Naive B cell (primary cell): ENCODE measurements at regions not wholly inside any gene's neighbourhood (a gene's known extent, or its start where the extent isn't known, plus 50 kb on each side); places are given as distances from the start of the nearest gene placed in this dataset.
"Not testable (repeated sequence)": the region's sequence is repeated elsewhere in the genome, so short reads cannot be mapped to it uniquely, and the experiment has no call there.

Experiments used
- ATAC-seq, 2 donors: fragments of 150-1000 bp; cut with Tn5 transposase; 2 replicates each; pipeline ENCODE4 v1.10.0; 2021; ENCODE audit warnings: low read depth in 2 of 2, mild to moderate bottlenecking in 2 of 2, moderate library complexity in 2 of 2
- DNase-seq: peaks from one replicate; pipeline ENCODE4 v3.0.0; 2022
- H3K27ac Mint-ChIP-seq, 6 donors: one replicate each; pipeline ENCODE4 v1.8.0; 2020 to 2022; ENCODE audit warnings: mild to moderate bottlenecking in 6 of 6, mixed read lengths in 6 of 6, moderate library complexity in 5 of 6, inconsistent platforms in 2 of 6
- H3K27me3 Mint-ChIP-seq, 3 donors: one replicate each; pipeline ENCODE4 v1.8.0; 2021 to 2022; ENCODE audit warnings: mixed read lengths in 3 of 3, mild to moderate bottlenecking in 1 of 3
- H3K36me3 Mint-ChIP-seq, 2 donors: one replicate each; pipeline ENCODE4 v1.8.0; 2020 to 2022; ENCODE audit warnings: mixed read lengths in 2 of 2, inconsistent platforms in 1 of 2, mild to moderate bottlenecking in 1 of 2
- H3K4me1 Mint-ChIP-seq, 3 donors: one replicate each; pipeline ENCODE4 v1.8.0; 2020 to 2022; ENCODE audit warnings: mixed read lengths in 3 of 3, inconsistent platforms in 1 of 3, mild to moderate bottlenecking in 1 of 3, moderate library complexity in 1 of 3
- H3K4me3 Mint-ChIP-seq, 8 donors: one replicate each; pipeline ENCODE4 v1.8.0; 2020 to 2022; ENCODE audit warnings: mild to moderate bottlenecking in 8 of 8, mixed read lengths in 8 of 8, moderate library complexity in 8 of 8, inconsistent platforms in 2 of 8
- H3K9me3 Mint-ChIP-seq, 7 donors: one replicate each; pipeline ENCODE4 v1.8.0; 2020 to 2022; ENCODE audit warnings: mixed read lengths in 7 of 7, mild to moderate bottlenecking in 5 of 7, inconsistent platforms in 2 of 7, moderate library complexity in 1 of 7

DNA sequence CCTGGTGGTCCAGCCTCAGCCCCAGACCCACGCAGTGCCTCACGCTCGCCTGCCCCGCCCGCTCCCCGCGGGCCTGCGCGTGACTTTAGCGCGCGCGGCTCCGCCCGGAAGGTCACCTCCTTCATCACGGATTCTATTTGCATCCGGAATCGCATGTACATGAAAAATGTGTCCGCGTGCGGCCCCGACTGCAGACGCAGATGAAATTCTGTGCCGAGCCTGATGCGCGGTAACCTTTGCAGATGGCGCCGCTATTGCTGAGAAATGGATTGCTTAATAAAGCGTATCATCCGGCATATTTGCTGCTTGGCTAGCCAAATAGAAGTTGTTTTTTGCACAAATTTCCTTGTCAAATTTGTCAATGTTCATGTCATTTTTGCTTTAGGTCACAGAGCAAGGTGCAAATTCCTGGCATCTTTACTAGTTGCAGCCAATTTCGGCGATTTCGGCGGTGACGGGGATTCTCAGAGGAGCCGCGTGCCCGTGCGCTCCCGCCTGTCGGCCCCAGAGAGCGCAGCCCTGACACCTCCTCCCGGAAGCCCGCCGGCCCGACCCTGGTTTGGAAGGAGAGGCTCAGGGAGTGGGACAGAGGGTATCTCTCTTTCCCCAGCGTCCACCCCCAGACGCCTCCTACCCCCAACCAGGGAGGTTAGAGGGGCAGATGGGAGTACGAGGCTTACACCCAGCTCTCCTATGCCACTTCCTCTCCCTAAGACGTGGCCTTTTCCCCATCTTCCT is 85.9 kb upstream of the PAX2 start:
- peaks cover 79 to 94% (median 90%) of the 10 kb centered on the region in 3 donors for H3K27me3 Mint-ChIP-seq
- H3K4me3 Mint-ChIP-seq = peak overlapping the region in 2 of 8 donors; percentile 39 to 47
- no peak overlapping the region for H3K27ac Mint-ChIP-seq
- peaks cover 0 to 16% of the 10 kb centered on the region in 2 donors for H3K36me3 Mint-ChIP-seq
- ATAC-seq (no peak), DNase-seq (no peak)
- H3K9me3 Mint-ChIP-seq = peaks cover 0 to 20% (median 2%) of the 10 kb centered on the region in 7 donors
- H3K4me1 Mint-ChIP-seq = peaks cover 14 to 22% (median 16%) of the 10 kb centered on the region in 3 donors

DNA sequence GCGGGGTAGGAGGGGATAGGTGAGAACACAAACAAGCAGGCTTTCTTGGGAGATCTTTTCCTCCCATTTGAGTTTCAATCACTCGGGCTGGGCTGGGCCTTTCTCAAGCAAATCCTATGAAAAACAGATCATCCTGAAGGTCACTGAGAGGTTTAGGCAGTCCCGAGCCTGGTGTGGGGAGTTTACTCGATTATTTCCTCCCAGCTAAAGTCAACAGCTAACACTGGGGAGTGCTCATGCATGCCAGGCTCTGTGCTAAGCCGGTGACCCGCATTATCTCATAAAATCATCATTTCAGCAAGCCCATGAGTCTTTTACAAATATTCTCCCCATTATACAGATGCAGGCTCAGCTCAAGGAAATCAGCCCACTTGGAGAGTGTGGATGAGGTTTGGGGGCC is 85.0 kb upstream of the PAX2 start:
- peaks cover 7 to 16% (median 8%) of the 10 kb centered on the region in 3 donors for H3K4me1 Mint-ChIP-seq

DNA sequence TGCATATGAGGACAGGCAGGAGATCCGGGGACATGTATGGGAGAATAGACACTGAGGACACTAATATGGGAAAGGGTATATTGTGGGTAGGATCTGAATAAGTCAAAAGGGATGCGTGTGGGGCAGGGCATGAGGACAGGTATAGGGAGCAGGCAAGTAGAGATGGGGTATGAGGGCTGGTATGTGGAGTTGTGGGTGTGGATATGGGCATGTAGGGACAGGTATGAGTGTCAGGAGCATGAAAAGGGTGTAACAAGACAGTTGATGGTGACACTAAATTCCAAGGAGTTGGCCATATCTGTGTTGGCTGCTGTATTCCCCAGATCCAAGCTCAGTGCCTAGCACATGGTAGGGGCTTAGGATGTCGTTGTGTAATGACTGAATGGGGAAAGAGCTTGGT is 84.4 kb upstream of the PAX2 start:
- ATAC-seq = no peak
- Mint-ChIP-seq H3K27ac (no peak overlapping the region), H3K36me3 (peaks cover 0 to 2% of the 10 kb centered on the region in 2 donors), H3K4me3 (no peak overlapping the region), H3K4me1 (peaks cover under 1 to 10% (median 2%) of the 10 kb centered on the region in 3 donors), H3K27me3 (peaks cover 74 to 87% (median 84%) of the 10 kb centered on the region in 3 donors), H3K9me3 (peaks cover 0 to 13% (median 2%) of the 10 kb centered on the region in 7 donors)
- DNase-seq = no peak

More for the DNA sequence above, 85.0 kb upstream of the PAX2 start:
- Mint-ChIP-seq H3K27me3 (peaks cover 78 to 92% (median 89%) of the 10 kb centered on the region in 3 donors), H3K4me3 (no peak overlapping the region), H3K27ac (no peak overlapping the region), H3K36me3 (peaks cover 0 to 8% of the 10 kb centered on the region in 2 donors), H3K9me3 (peaks cover 0 to 18% (median 2%) of the 10 kb centered on the region in 7 donors)
- ATAC-seq (no peak), DNase-seq (no peak)

DNA sequence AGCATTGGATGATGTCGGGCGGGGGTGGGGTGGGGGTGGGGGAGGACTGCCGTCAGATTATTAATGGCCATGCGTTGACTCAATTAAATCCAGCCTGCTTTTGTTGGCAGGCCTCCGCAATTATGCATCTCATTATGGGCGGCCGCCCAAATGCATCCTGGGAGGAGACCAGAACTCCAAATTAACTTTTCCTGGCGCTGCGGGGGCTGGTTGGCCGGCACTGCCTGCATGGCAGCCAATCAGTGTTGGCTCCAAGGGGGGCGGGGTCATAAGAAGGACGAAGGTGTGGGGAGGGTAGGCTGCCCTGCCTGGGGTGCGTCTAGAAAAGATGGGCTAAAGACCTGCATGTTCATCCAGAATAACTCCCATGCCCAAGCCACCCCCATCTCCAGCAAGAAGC is 83.9 kb upstream of the PAX2 start:
- peaks cover 74 to 84% (median 81%) of the 10 kb centered on the region in 3 donors for H3K27me3 Mint-ChIP-seq
- ATAC-seq = no peak

DNA sequence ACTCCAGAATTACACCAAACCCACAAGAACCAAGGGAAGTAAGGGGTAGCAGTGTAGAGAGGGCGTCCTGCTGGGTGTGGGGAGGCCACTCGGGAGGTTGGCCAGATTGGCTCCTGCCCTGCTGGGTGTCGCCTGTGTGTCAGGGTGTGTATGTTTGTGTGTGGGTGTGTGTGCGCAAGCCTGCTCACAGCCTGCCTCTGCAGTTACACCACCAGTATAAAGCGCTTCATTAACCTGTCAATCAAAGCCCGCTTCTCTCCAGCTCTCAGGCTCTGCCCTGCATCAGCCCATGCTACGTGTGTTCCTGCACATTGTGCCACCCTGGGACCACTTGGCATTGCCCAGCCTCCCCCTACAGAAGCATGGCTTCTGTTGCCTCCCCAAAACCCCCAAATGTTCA is 83.3 kb upstream of the PAX2 start:
- Mint-ChIP-seq H3K27ac (no peak overlapping the region), H3K27me3 (peaks cover 71 to 81% (median 79%) of the 10 kb centered on the region in 3 donors), H3K4me3 (no peak overlapping the region), H3K4me1 (peaks cover 0 to 6% (median 0%) of the 10 kb centered on the region in 3 donors), H3K9me3 (peaks cover 0 to 11% (median 2%) of the 10 kb centered on the region in 7 donors), H3K36me3 (no peaks in the 10 kb centered on the region)
- DNase-seq (no peak), ATAC-seq (no peak)

More for the DNA sequence above, 83.9 kb upstream of the PAX2 start:
- H3K36me3 Mint-ChIP-seq = no peaks in the 10 kb centered on the region
- peaks cover 0 to 8% (median 0%) of the 10 kb centered on the region in 3 donors for H3K4me1 Mint-ChIP-seq
- no peak overlapping the region for H3K4me3 Mint-ChIP-seq
- peaks cover 0 to 13% (median 2%) of the 10 kb centered on the region in 7 donors for H3K9me3 Mint-ChIP-seq
- no peak for DNase-seq
- no peak overlapping the region for H3K27ac Mint-ChIP-seq

DNA sequence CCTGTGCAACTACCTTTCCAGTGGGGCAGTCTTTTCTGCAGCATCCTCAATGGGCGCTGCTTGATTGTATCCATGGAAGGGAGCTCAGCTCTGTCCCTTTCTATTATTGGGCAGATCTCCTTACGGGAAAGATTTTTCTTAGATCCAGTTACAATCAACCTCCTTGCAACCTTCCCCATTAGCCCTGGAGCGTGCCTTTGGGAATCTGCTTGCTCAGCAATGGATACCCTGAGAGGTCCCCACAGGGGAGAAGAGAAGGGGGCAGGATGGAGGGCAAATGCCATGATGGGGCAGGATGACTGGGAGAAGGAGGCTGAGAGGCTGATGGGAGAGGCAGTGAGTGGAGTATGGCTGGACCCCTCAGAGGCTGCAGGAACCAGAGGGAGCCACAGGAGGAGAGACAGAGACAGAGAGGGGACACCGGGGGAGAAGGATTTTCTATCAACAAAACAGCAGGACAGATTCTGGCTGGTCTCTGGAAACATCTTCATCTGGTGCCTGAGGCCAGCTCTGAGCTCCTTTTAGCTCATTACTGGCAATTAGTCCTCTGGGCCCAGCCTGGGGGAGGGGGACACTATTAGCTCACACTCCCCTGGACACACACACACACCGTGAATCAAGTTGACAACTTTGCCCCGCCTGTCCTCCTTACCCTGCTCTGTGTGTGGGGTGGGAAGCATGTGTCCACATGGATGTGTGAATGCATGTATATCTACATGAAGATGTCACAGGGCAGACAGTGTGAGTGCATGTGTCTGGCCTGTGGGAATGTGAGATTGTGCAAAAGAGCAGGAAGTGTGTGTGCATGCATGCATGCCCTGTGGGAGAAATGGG is 80.8 kb upstream of the PAX2 start:
- Mint-ChIP-seq H3K36me3 (no peaks in the 10 kb centered on the region), H3K27me3 (peaks cover 64 to 81% (median 80%) of the 10 kb centered on the region in 3 donors), H3K4me3 (no peak overlapping the region), H3K27ac (no peak overlapping the region), H3K9me3 (peaks cover 0 to 3% (median 0%) of the 10 kb centered on the region in 7 donors), H3K4me1 (peaks cover 0 to 4% (median 0%) of the 10 kb centered on the region in 3 donors)
- ATAC-seq (no peak), DNase-seq (no peak)

DNA sequence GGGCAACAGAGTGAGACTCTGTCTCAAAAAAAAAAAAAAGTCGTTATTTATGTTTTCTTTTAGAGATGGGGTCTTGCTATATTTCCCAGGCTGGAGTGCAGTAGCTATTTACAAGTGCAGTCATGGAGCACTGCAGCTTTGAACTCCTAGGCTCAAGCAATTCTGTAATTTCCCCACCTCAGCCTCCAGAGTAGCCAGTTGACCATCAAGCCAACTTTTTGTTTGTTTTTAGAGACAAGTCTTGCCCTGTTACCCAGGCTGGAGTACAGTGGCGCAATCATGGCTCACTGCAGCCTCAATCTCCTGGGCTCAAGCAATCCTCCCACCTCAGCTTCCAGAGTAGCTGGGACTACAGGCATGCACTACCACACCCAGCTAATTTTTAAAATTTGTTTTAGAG is 78.7 kb upstream of the PAX2 start:
- ATAC-seq, H3K36me3 Mint-ChIP-seq, H3K4me3 Mint-ChIP-seq, DNase-seq, H3K9me3 Mint-ChIP-seq, H3K27ac Mint-ChIP-seq: not testable (repeated sequence)
- peaks cover 9 to 13% (median 10%) of the 10 kb centered on the region in 3 donors for H3K4me1 Mint-ChIP-seq
- peaks cover 62 to 80% (median 77%) of the 10 kb centered on the region in 3 donors for H3K27me3 Mint-ChIP-seq

DNA sequence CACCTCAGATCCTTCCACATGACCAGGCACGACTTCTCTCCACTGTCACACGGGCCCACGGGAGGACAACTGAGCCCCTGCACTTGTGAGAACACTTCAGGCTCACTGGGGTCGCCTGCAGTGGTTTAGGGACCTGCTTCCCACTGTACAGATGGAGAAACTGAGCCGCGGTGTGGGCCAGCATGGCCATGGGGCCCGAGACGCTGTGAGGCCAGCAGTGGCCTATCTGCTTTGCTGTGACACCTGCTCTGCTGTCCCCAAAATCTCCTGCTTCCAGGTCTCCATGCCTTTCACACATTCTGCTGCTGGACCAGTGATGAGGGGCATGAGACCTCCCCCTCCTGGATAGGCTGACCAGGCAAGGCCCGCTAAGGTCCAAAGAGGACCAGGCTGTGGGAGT is 75.8 kb upstream of the PAX2 start:
- DNase-seq (no peak), ATAC-seq (no peak)
- Mint-ChIP-seq H3K36me3 (no peaks in the 10 kb centered on the region), H3K27me3 (peaks cover 54 to 80% (median 72%) of the 10 kb centered on the region in 3 donors), H3K4me3 (no peak overlapping the region), H3K27ac (no peak overlapping the region), H3K4me1 (peaks cover 10 to 13% (median 11%) of the 10 kb centered on the region in 3 donors), H3K9me3 (no peaks in the 10 kb centered on the region)

DNA sequence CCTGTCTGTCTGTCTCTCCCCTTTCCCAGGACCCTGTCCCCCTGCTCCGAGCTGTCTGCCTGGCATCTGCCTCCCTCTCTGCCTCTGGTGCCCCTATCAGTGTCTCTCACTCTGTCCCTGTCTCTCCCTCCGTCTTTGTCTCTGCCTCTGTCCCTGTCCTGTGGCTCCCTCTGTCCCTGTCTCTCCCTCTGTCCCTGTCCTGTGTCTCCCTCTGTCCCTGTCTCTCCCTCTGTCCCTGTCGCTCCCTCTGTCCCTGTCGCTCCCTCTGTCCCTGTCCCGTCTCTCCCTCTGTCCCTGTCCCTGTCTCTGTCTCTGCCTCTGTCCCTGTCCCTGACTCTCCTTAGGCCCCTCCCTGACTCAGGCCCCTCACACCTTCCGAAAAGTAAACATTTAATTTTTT is 75.0 kb upstream of the PAX2 start:
- Mint-ChIP-seq H3K27ac (peak overlapping the region in 2 of 6 donors; percentile 11 to 16), H3K4me3 (peak overlapping the region in 4 of 8 donors; percentile 7 to 85 (median 46)), H3K27me3 (peaks cover 50 to 74% (median 65%) of the 10 kb centered on the region in 3 donors), H3K9me3 (no peaks in the 10 kb centered on the region), H3K4me1 (peaks cover 10 to 13% (median 11%) of the 10 kb centered on the region in 3 donors), H3K36me3 (no peaks in the 10 kb centered on the region)
- ATAC-seq (no peak), DNase-seq (no peak)

DNA sequence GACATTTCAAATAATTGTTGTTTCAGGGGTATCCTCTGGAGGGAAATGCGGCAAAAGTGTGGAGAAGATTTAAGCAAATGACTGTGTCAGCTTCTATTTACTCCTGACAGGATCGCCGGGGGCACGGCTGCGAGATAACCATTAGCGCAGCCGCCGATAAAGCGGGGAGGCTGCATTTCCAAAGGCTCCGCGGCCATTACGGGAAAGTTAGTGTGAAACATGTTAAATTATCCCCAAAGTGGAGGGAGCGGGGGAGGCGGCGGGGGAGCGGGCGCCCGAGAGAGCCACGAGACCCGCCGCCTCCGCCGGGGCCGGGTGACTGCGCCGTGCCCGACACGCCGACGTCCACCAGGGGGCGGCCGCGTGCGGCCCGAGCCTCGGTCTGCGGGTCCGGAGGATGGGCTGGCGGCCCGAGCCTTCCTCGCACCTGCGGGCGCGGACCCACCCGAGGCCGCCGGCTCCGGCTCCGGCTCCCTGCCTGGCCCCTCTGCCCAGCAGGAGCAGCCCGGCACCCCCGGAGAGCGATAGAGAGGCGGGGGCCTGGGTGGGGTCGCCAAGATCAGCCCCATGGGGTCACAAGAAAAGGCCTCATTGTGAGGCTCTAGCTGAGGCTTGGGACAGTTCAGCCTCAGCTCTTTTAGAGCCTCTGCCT is 74.4 kb upstream of the PAX2 start:
- H3K27ac Mint-ChIP-seq = peak overlapping the region in 2 of 6 donors; percentile 33 to 53
- no peaks in the 10 kb centered on the region for H3K9me3 Mint-ChIP-seq
- H3K4me3 Mint-ChIP-seq = peak overlapping the region in 3 of 8 donors; percentile 22 to 44 (median 36)
- DNase-seq (peak; percentile 47), ATAC-seq (peak; percentile 84 to 85)
- H3K36me3 Mint-ChIP-seq = no peaks in the 10 kb centered on the region
- H3K27me3 Mint-ChIP-seq = peaks cover 56 to 74% (median 65%) of the 10 kb centered on the region in 3 donors
- H3K4me1 Mint-ChIP-seq = peaks cover 10 to 13% (median 11%) of the 10 kb centered on the region in 3 donors

DNA sequence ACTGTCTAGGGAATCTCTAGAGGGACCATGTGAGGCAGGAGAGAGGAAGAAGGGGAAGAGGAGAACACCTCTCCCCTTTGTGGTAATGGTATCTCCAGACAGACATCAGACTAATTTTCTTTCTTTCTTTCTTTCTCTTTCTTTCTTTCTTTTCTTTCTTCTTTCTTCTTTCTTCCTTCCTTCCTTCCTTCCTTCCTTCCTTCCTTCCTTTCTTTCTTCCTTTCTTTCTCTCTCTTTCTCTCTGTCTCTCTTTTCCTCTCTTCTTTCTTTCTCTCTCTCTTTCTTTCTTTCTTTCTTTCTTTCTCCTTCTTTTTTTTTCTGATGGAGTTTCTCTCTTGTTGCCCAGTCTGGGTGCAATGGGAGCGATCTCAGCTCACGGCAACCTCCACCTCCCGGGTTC is 73.2 kb upstream of the PAX2 start:
- Mint-ChIP-seq H3K27ac (no peak overlapping the region), H3K27me3 (peaks cover 64 to 82% (median 72%) of the 10 kb centered on the region in 3 donors), H3K4me1 (peaks cover 10 to 13% (median 11%) of the 10 kb centered on the region in 3 donors), H3K9me3 (no peaks in the 10 kb centered on the region), H3K36me3 (no peaks in the 10 kb centered on the region), H3K4me3 (peak overlapping the region in 3 of 8 donors; percentile 22 to 75 (median 61))
- DNase-seq = no peak
- ATAC-seq = no peak

DNA sequence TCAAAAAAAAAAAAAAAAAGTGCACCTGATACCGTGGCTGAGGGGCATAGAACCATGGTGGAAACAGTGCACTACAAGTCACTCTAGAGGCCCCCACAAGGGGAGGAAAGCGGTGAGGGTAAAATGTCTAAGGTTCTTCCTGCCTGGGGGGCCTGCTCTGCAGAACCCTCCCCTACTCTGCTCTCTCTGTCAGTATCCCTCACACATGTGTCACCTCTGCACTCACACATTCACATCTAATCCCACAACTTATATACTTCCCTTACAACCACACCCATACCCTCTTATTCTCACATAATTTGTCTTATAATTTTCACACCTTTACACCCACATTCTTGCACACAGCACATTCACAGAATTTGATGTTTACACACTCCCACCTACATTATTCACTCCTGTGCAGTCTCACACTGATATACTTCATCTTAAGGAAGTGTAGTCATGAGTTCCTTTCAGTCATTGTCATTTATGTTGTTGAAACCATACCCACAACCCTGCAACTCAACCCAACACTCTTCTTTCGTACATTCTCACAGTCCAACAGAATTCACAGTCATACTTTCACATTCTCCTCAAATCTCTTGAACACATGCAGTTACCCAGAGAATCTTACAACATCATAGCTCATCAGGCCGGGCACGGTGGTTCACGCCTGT is 68.0 kb upstream of the PAX2 start:
- ATAC-seq (no peak), DNase-seq (no peak)
- Mint-ChIP-seq H3K27ac (no peak overlapping the region), H3K36me3 (peaks cover 0 to under 1% of the 10 kb centered on the region in 2 donors), H3K27me3 (peaks cover 46 to 62% (median 51%) of the 10 kb centered on the region in 3 donors), H3K9me3 (peaks cover 0 to 3% (median 0%) of the 10 kb centered on the region in 7 donors), H3K4me3 (no peak overlapping the region), H3K4me1 (no peaks in the 10 kb centered on the region)
